K562 (cell line): ENCODE measurements at regions not wholly inside any gene's neighbourhood (a gene's known extent, or its start where the extent isn't known, plus 50 kb on each side); places are given as distances from the start of the nearest gene placed in this dataset.

Source experiments
- ESRRB ChIP-seq: fragments of 250-450 bp; sonication (Bioruptor Pico); IDR thresholded peaks from 2 replicates; pipeline ENCODE4 v1.5.0; 2020; ENCODE audit warnings: mild to moderate bottlenecking, moderate library complexity, borderline replicate concordance
- HDAC6 ChIP-seq: IDR thresholded peaks from 2 replicates; pipeline ENCODE4 v1.6.1; 2012; ENCODE audit warnings: low read depth, mild to moderate bottlenecking, control low read depth, inconsistent platforms, low read length, moderate library complexity
- MGA ChIP-seq: fragments of 450-650 bp; IDR thresholded peaks from 2 replicates; pipeline ENCODE4 v1.6.1; 2016; ENCODE audit warnings: mild to moderate bottlenecking, moderate library complexity
- SFPQ ChIP-seq: fragments of 200-400 bp; formaldehyde crosslinking; IDR thresholded peaks from 2 replicates; pipeline ENCODE4 v1.6.1; 2017; ENCODE audit warnings: mild to moderate bottlenecking, low read depth, low read length, moderate library complexity
- STAG1 ChIP-seq: sonication (generic); formaldehyde crosslinking; IDR thresholded peaks from 2 replicates; pipeline ENCODE4 v1.5.0; 2020; ENCODE audit warnings: missing genetic modification reagents, borderline replicate concordance
- ZNF398 ChIP-seq: fragments of 250-450 bp; sonication (Bioruptor Pico); IDR thresholded peaks from 2 replicates; pipeline ENCODE4 v1.8.0; 2021; ENCODE audit warnings: moderate library complexity, mild to moderate bottlenecking, inconsistent platforms

GRCh38 chr11:23236826-23237555 lies 376.7 kb upstream of the CCDC179 start (continued):
- TF ChIP-seq MGA (no peak), ESRRB (CRISPR knock-in tag) (no peak), HDAC6 (no peak), SFPQ (no peak), ZNF398 (no peak), STAG1 (no peak)
- TF ChIP-seq, all 486 proteins: peak for 0
